KMS-11 (cell line): ENCODE measurements at regions not wholly inside any gene's neighbourhood (a gene's known extent, or its start where the extent isn't known, plus 50 kb on each side); places are given as distances from the start of the nearest gene placed in this dataset.
"Not testable (repeated sequence)": the region's sequence is repeated elsewhere in the genome, so short reads cannot be mapped to it uniquely, and the experiment has no call there.

Experiments used
- H2AFZ ChIP-seq: fragments of 200-600 bp; sonication (generic); 2 replicates; pipeline ENCODE4 v1.6.1; 2016; ENCODE audit warnings: antibody characterized with exemption, mixed run types, low read depth
- H3K27ac ChIP-seq: fragments of 200-600 bp; sonication (generic); 2 replicates; pipeline ENCODE4 v1.6.1; 2016; ENCODE audit warnings: mild to moderate bottlenecking, mixed run types
- H3K27me3 ChIP-seq: fragments of 200-600 bp; sonication (generic); 2 replicates; pipeline ENCODE4 v1.6.1; 2017; ENCODE audit warnings: mild to moderate bottlenecking, low read depth, mixed run types, moderate library complexity; ENCODE audit not compliant: insufficient read depth
- H3K36me3 ChIP-seq: fragments of 200-600 bp; sonication (generic); 2 replicates; pipeline ENCODE4 v1.6.1; 2017; ENCODE audit warnings: mild to moderate bottlenecking, mixed run types; ENCODE audit not compliant: insufficient read depth
- H3K4me1 ChIP-seq: fragments of 200-600 bp; sonication (generic); 2 replicates; pipeline ENCODE4 v1.6.1; 2016; ENCODE audit warnings: mild to moderate bottlenecking, low read depth, mixed run types; ENCODE audit not compliant: poor library complexity, severe bottlenecking
- H3K4me2 ChIP-seq: fragments of 200-600 bp; sonication (generic); 2 replicates; pipeline ENCODE4 v1.7.0; 2016; ENCODE audit warnings: mild to moderate bottlenecking, mixed run types
- H3K4me3 ChIP-seq: fragments of 200-600 bp; sonication (generic); IDR thresholded peaks from 2 replicates; pipeline ENCODE4 v1.6.1; 2017; ENCODE audit warnings: low read depth, low read length, mixed read lengths; ENCODE audit not compliant: insufficient read depth
- H3K79me2 ChIP-seq: fragments of 200-600 bp; sonication (generic); 2 replicates; pipeline ENCODE4 v1.6.1; 2016; ENCODE audit warnings: low read depth, mixed run types; ENCODE audit not compliant: insufficient read depth
- H3K9ac ChIP-seq: fragments of 200-600 bp; sonication (generic); 2 replicates; pipeline ENCODE4 v1.6.1; 2016; ENCODE audit warnings: mild to moderate bottlenecking, mixed run types
- H4K20me1 ChIP-seq: fragments of 200-600 bp; sonication (generic); 2 replicates; pipeline ENCODE4 v1.6.1; 2016; ENCODE audit warnings: mild to moderate bottlenecking, mixed run types; ENCODE audit not compliant: insufficient read depth
- CTCF ChIP-seq: fragments of 200-600 bp; sonication (generic); conservative IDR thresholded peaks from 2 replicates; pipeline ENCODE4 v1.6.1; 2017; ENCODE audit warnings: low read depth, mild to moderate bottlenecking, antibody characterized with exemption, low read length, moderate library complexity, mixed read lengths

- Histone ChIP-seq H4K20me1 (no peaks in the 10 kb centered on the region), H2AFZ (no peak overlapping the region), H3K27ac (no peak overlapping the region), H3K36me3 (no peaks in the 10 kb centered on the region), H3K9ac (no peak overlapping the region), H3K4me1 (peaks cover 19% of the 10 kb centered on the region), H3K27me3 (no peaks in the 10 kb centered on the region), H3K4me3 (no peak overlapping the region), H3K79me2 (no peaks in the 10 kb centered on the region), H3K4me2 (no peak overlapping the region)
- no peak for TF ChIP-seq CTCF
Observed at GRCh38 chr2:83368461-83368860, 1090.6 kb downstream of the SUCLG1 start.

GRCh38 chr2:83365476-83365875 lies 1093.6 kb downstream of the SUCLG1 start:
- Histone ChIP-seq H3K27ac (no peak overlapping the region), H3K4me2 (no peak overlapping the region), H3K27me3 (no peaks in the 10 kb centered on the region), H2AFZ (no peak overlapping the region), H3K36me3 (no peaks in the 10 kb centered on the region), H3K79me2 (no peaks in the 10 kb centered on the region), H3K4me1 (peaks cover 7% of the 10 kb centered on the region), H3K9ac (no peak overlapping the region), H4K20me1 (no peaks in the 10 kb centered on the region), H3K4me3 (no peak overlapping the region)
- TF ChIP-seq CTCF = no peak

GRCh38 chr2:83364264-83364663 lies 1094.8 kb downstream of the SUCLG1 start:
- no peak for TF ChIP-seq CTCF
- Histone ChIP-seq H3K79me2 (no peaks in the 10 kb centered on the region), H3K4me2 (no peak overlapping the region), H3K9ac (no peak overlapping the region), H3K4me3 (no peak overlapping the region), H3K36me3 (no peaks in the 10 kb centered on the region), H2AFZ (no peak overlapping the region), H3K27me3 (no peaks in the 10 kb centered on the region), H3K27ac (no peak overlapping the region), H3K4me1 (no peaks in the 10 kb centered on the region), H4K20me1 (no peaks in the 10 kb centered on the region)

- not testable (repeated sequence) for H3K79me2 ChIP-seq, H3K9ac ChIP-seq, H3K27ac ChIP-seq
Observed at GRCh38 chr2:83363138-83363537, 1095.9 kb downstream of the SUCLG1 start.

GRCh38 chr2:83359336-83359735 lies 1099.7 kb downstream of the SUCLG1 start:
- H3K27me3 ChIP-seq = no peaks in the 10 kb centered on the region
- no peaks in the 10 kb centered on the region for H3K79me2 ChIP-seq
- H3K36me3 ChIP-seq = no peaks in the 10 kb centered on the region
- H3K4me3 ChIP-seq = no peak overlapping the region
- no peak overlapping the region for H2AFZ ChIP-seq
- no peak for TF ChIP-seq CTCF
- H3K27ac ChIP-seq = no peak overlapping the region
- H3K4me1 ChIP-seq = no peaks in the 10 kb centered on the region
- H3K4me2 ChIP-seq = no peak overlapping the region
- H4K20me1 ChIP-seq = no peaks in the 10 kb centered on the region
- H3K9ac ChIP-seq = no peak overlapping the region

More at GRCh38 chr2:83363138-83363537, 1095.9 kb downstream of the SUCLG1 start:
- not testable (repeated sequence) for H2AFZ ChIP-seq, H3K36me3 ChIP-seq, H3K4me2 ChIP-seq, H3K4me3 ChIP-seq, H3K27me3 ChIP-seq, H4K20me1 ChIP-seq, H3K4me1 ChIP-seq
